H1 (cell line): ENCODE measurements at regions not wholly inside any gene's neighbourhood (a gene's known extent, or its start where the extent isn't known, plus 50 kb on each side); places are given as distances from the start of the nearest gene placed in this dataset.

ENCODE experiments used
- CTCF ChIA-PET: fragments of 300-600 bp; sonication (Branson Sonifier 250); formaldehyde crosslinking; loops from one replicate; lab custom pipeline; 2021; ENCODE audit not compliant: partially characterized antibody; lab: Charles Lee
- POLR2A ChIA-PET: fragments of 300-600 bp; sonication (Branson Sonifier 250); formaldehyde crosslinking; loops from one replicate; lab custom pipeline; 2021; ENCODE audit warnings: inconsistent platforms; ENCODE audit not compliant: partially characterized antibody; lab: Charles Lee
- DNase-seq, 2 experiments: peaks; one replicate each; pipeline versions ENCODE4 v3.0.0 to v3.0.0-alpha.2; 2010 to 2022; ENCODE audit warnings: low spot score in 2 of 2, low read depth in 1 of 2, mixed read lengths in 1 of 2
- FAIRE-seq: peaks from 2 replicates; lab custom pipeline; 2011; peaks lifted over from hg19 to GRCh38; lab: Jason Lieb, UNC
- H2AFZ ChIP-seq: 2 replicates; pipeline ENCODE4 v1.8.1; 2012; ENCODE audit warnings: low read length, inconsistent platforms
- H2AK5ac ChIP-seq: 2 replicates; pipeline ENCODE4 v1.6.1; 2013; ENCODE audit warnings: low read depth, low read length
- H2BK120ac ChIP-seq: replicated peaks from 2 replicates; pipeline ENCODE3; 2013; ENCODE audit warnings: low read depth, low read length, inconsistent platforms
- H2BK12ac ChIP-seq: 2 replicates; pipeline ENCODE4 v1.6.1; 2013; ENCODE audit warnings: low read depth, low read length
- H2BK15ac ChIP-seq: 2 replicates; pipeline ENCODE4 v1.6.1; 2013; ENCODE audit warnings: low read length
- H2BK20ac ChIP-seq: 2 replicates; pipeline ENCODE4 v1.6.1; 2013; ENCODE audit warnings: low read length
- H2BK5ac ChIP-seq: 2 replicates; pipeline ENCODE4 v1.6.1; 2013; ENCODE audit warnings: low read depth, low read length
- H3K14ac ChIP-seq: 2 replicates; pipeline ENCODE4 v1.6.1; 2013; ENCODE audit warnings: inconsistent platforms; ENCODE audit not compliant: insufficient read length
- H3K18ac ChIP-seq: 2 replicates; pipeline ENCODE4 v1.6.1; 2013; ENCODE audit warnings: low read length; ENCODE audit errors: extremely low read depth
- H3K23ac ChIP-seq: 2 replicates; pipeline ENCODE4 v1.6.1; 2013; ENCODE audit warnings: inconsistent platforms; ENCODE audit not compliant: insufficient read length
- H3K23me2 ChIP-seq: 2 replicates; pipeline ENCODE4 v1.6.1; 2013; ENCODE audit warnings: low read depth, low read length
- H3K27ac ChIP-seq: 2 replicates; pipeline ENCODE4 v1.6.1; 2011; ENCODE audit warnings: low read depth, low read length, inconsistent platforms
- H3K27me3 ChIP-seq, 4 experiments: replicated peaks in 1 of 4; 1 replicate in 1 of 4; 2 replicates in 3 of 4; pipeline versions ENCODE4 v1.6.1 to v1.8.1; 2011 to 2013; ENCODE audit warnings: low read length in 3 of 4, mild to moderate bottlenecking in 3 of 4, inconsistent platforms in 2 of 4, mixed read lengths in 2 of 4, moderate library complexity in 1 of 4; ENCODE audit not compliant: control insufficient read depth in 3 of 4, insufficient read depth in 3 of 4; ENCODE audit errors: extremely low read depth in 1 of 4
- H3K36me3 ChIP-seq, 4 experiments: 2 replicates each; pipeline versions ENCODE4 v1.6.1 to v1.8.1; 2011 to 2013; ENCODE audit warnings: mild to moderate bottlenecking in 4 of 4, low read length in 3 of 4, moderate library complexity in 2 of 4, control low read depth in 1 of 4, inconsistent platforms in 1 of 4; ENCODE audit not compliant: insufficient read depth in 4 of 4, control insufficient read depth in 2 of 4
- H3K4ac ChIP-seq: replicated peaks from 2 replicates; pipeline ENCODE3; 2013; ENCODE audit warnings: low read length, low read depth, mixed read lengths, inconsistent platforms; ENCODE audit not compliant: insufficient read length
- H3K4me1 ChIP-seq, 4 experiments: replicated peaks in 1 of 4; 1 replicate in 1 of 4; 2 replicates in 3 of 4; pipeline versions ENCODE4 v1.6.1 to v1.8.1; 2011 to 2013; ENCODE audit warnings: low read length in 3 of 4, inconsistent platforms in 2 of 4, mixed read lengths in 1 of 4; ENCODE audit not compliant: insufficient read depth in 4 of 4, control insufficient read depth in 3 of 4
- H3K4me2 ChIP-seq, 2 experiments: 2 replicates each; pipeline versions ENCODE4 v1.6.1 to v1.8.1; 2011 to 2013; ENCODE audit warnings: low read depth in 2 of 2, low read length in 2 of 2, control low read depth in 1 of 2, inconsistent platforms in 1 of 2, mild to moderate bottlenecking in 1 of 2; ENCODE audit not compliant: insufficient read depth in 1 of 2
- H3K4me3 ChIP-seq, 4 experiments: fragments of 200-600, 300-600 bp in 1 of 4; sonication (generic), shearing (Covaris generic), sonication (Bioruptor Twin) in 1 of 4; 2 replicates each; pipeline versions ENCODE4 v1.5.1 to v1.8.1; 2011 to 2016; ENCODE audit warnings: low read length in 4 of 4, low read depth in 3 of 4, control low read depth in 2 of 4, inconsistent platforms in 2 of 4, mild to moderate bottlenecking in 2 of 4, mixed read lengths in 1 of 4, moderate library complexity in 1 of 4; ENCODE audit not compliant: insufficient read depth in 2 of 4; ENCODE audit errors: extremely low read depth in 1 of 4
- H3K56ac ChIP-seq: replicated peaks from 2 replicates; pipeline ENCODE3; 2013; ENCODE audit warnings: low read depth, mild to moderate bottlenecking, mixed read lengths, low read length, inconsistent platforms; ENCODE audit not compliant: insufficient read length
- H3K79me1 ChIP-seq: 2 replicates; pipeline ENCODE4 v1.6.1; 2013; ENCODE audit warnings: low read depth, low read length, control low read depth
- H3K79me2 ChIP-seq, 2 experiments: 2 replicates each; pipeline versions ENCODE4 v1.6.1 to v1.8.1; 2012 to 2013; ENCODE audit warnings: low read length in 2 of 2, mild to moderate bottlenecking in 2 of 2, inconsistent platforms in 1 of 2; ENCODE audit not compliant: insufficient read depth in 2 of 2, control insufficient read depth in 1 of 2
- H3K9ac ChIP-seq, 4 experiments: replicated peaks in 1 of 4; 1 replicate in 1 of 4; 2 replicates in 3 of 4; pipeline versions ENCODE4 v1.6.1 to v1.8.1; 2011 to 2013; ENCODE audit warnings: low read depth in 3 of 4, low read length in 3 of 4, control low read depth in 2 of 4, mild to moderate bottlenecking in 2 of 4, moderate library complexity in 2 of 4, inconsistent platforms in 1 of 4; ENCODE audit errors: extremely low read depth in 1 of 4
- H3K9me3 ChIP-seq, 2 experiments: 2 replicates each; pipeline versions ENCODE4 v1.6.1 to v1.8.1; 2012 to 2013; ENCODE audit warnings: mild to moderate bottlenecking in 2 of 2, moderate library complexity in 2 of 2, control low read depth in 1 of 2, inconsistent platforms in 1 of 2, low read depth in 1 of 2, low read length in 1 of 2, mixed read lengths in 1 of 2; ENCODE audit not compliant: insufficient read depth in 2 of 2
- H4K20me1 ChIP-seq, 2 experiments: replicated peaks in 1 of 2; 2 replicates each; pipeline versions ENCODE3 to v1.8.1; 2011 to 2013; ENCODE audit warnings: inconsistent platforms in 2 of 2, low read length in 2 of 2, mild to moderate bottlenecking in 1 of 2; ENCODE audit not compliant: insufficient read depth in 2 of 2, control insufficient read depth in 1 of 2
- H4K5ac ChIP-seq: 2 replicates; pipeline ENCODE4 v1.6.1; 2013; ENCODE audit warnings: low read length, low read depth, mixed read lengths, inconsistent platforms; ENCODE audit not compliant: insufficient read length
- H4K8ac ChIP-seq: 2 replicates; pipeline ENCODE4 v1.8.0; 2013; ENCODE audit warnings: mild to moderate bottlenecking, moderate library complexity, low read length, inconsistent platforms; ENCODE audit not compliant: insufficient read depth; ENCODE audit errors: extremely low read depth
- H4K91ac ChIP-seq: replicated peaks from 2 replicates; pipeline ENCODE3; 2013; ENCODE audit warnings: low read length, mixed read lengths, inconsistent platforms; ENCODE audit not compliant: insufficient read length
- CEBPB ChIP-seq: IDR thresholded peaks from 2 replicates; pipeline ENCODE4 v1.6.1; 2012; ENCODE audit warnings: low read depth, low read length
- CREB1 ChIP-seq: IDR thresholded peaks from 2 replicates; pipeline ENCODE4 v1.6.1; 2012; ENCODE audit warnings: inconsistent platforms
- PHF8 ChIP-seq: fragments of 200-600 bp; sonication (generic); conservative IDR thresholded peaks from 2 replicates; pipeline ENCODE4 v1.7.1; 2012; ENCODE audit warnings: low read depth, mild to moderate bottlenecking, inconsistent platforms, low read length, moderate library complexity
- SAP30 ChIP-seq: fragments of 300-600 bp; sonication (generic); IDR thresholded peaks from 2 replicates; pipeline ENCODE4 v1.7.1; 2012; ENCODE audit warnings: low read length, moderate library complexity, mild to moderate bottlenecking, inconsistent platforms; ENCODE audit not compliant: insufficient read depth, insufficient replicate concordance
- SIN3A ChIP-seq, 2 experiments: IDR thresholded peaks in 1 of 2; conservative IDR thresholded peaks in 1 of 2; 2 replicates each; pipeline ENCODE4 v1.6.1; 2011 to 2012; ENCODE audit warnings: low read length in 2 of 2, improper control_type of control experiment in 1 of 2, low read depth in 1 of 2, mild to moderate bottlenecking in 1 of 2
- WGBS, 2 experiments: shearing (Covaris generic) in 1 of 2; methylation state at CpG; one replicate each; pipeline versions ENCODE4 v1.1.6 to v1.1.7; 2013 to 2015; ENCODE audit warnings: low lambda C conversion rate in 2 of 2, mixed read lengths in 2 of 2, inconsistent platforms in 1 of 2, low coverage in 1 of 2, missing lambda C conversion rate in 1 of 2; ENCODE audit not compliant: insufficient replicate concordance in 2 of 2, insufficient coverage in 1 of 2, insufficient read length in 1 of 2; ENCODE audit errors: extremely low coverage in 1 of 2, missing lambda C conversion rate in 1 of 2; 5-methylcytosine and 5-hydroxymethylcytosine counted together

- H4K5ac ChIP-seq, result no peak overlapping the region
- H2BK12ac ChIP-seq, result no peak overlapping the region
- no peaks in the 10 kb centered on the region for H3K9me3 ChIP-seq
- H2BK120ac ChIP-seq, result no peak overlapping the region
- no peak overlapping the region for H4K91ac ChIP-seq
- no peak overlapping the region for H2AFZ ChIP-seq
- no peak overlapping the region for H3K9ac ChIP-seq
- ChIA-PET POLR2A (no interaction called here), CTCF (interaction anchor here (1.5 kb wide), 1 partner anchor 18 kb away, joined by 4 read pairs; no protein-coding TSS in a partner anchor)
- no peak overlapping the region for H2BK15ac ChIP-seq
- no peak overlapping the region for H2BK20ac ChIP-seq
- H3K4me2 ChIP-seq, result no peak overlapping the region
- H3K18ac ChIP-seq, result no peak overlapping the region
- no peak overlapping the region for H3K4ac ChIP-seq
- H4K20me1 ChIP-seq, result no peaks in the 10 kb centered on the region
- TF ChIP-seq SIN3A (conservative IDR thresholded peaks at IDR 0.05 in 1 of 2, IDR thresholded peaks at IDR 0.05 in 1 of 2; ENCODE audit: low read depth in 1 of 2, low read length in 2 of 2) (no peak), SAP30 (no peak), CREB1 (no peak), PHF8 (no peak), CEBPB (no peak)
- H3K23me2 ChIP-seq, result no peaks in the 10 kb centered on the region; the same call in 1 of the 2 replicates
- FAIRE-seq, result no peak
- peaks cover 0 to under 1% (median 0%) of the 10 kb centered on the region in 4 experiments; a peak in 1 of 7 replicates for H3K4me1 ChIP-seq
- H3K36me3 ChIP-seq, result no peaks in the 10 kb centered on the region
- H3K4me3 ChIP-seq, result no peak overlapping the region
- H3K79me1 ChIP-seq, result no peaks in the 10 kb centered on the region
- H2AK5ac ChIP-seq, result no peak overlapping the region
- H3K56ac ChIP-seq, result no peak overlapping the region
- no peak overlapping the region for H3K27ac ChIP-seq
- H3K27me3 ChIP-seq, result no peaks in the 10 kb centered on the region
- 73% methylated on average over 3 of the region's 3 CpGs; no CpG with 5 or more reads in 1 of the 2 experiments for WGBS, 2 experiments
- H3K23ac ChIP-seq, result no peak overlapping the region
- H3K14ac ChIP-seq, result no peak overlapping the region
- no peak overlapping the region for H2BK5ac ChIP-seq
- no peak for DNase-seq
- no peaks in the 10 kb centered on the region for H3K79me2 ChIP-seq
- H4K8ac ChIP-seq, result no peak overlapping the region
Measured at GRCh38 chr4:175929932-175930331, 117.9 kb upstream of the GPM6A start.
